Neural crest cell (in vitro differentiated cells): ENCODE measurements at regions not wholly inside any gene's neighbourhood (a gene's known extent, or its start where the extent isn't known, plus 50 kb on each side); places are given as distances from the start of the nearest gene placed in this dataset.

Experiments used
- DNase-seq: peaks from one replicate; pipeline ENCODE4 v3.0.0; 2021; ENCODE audit warnings: low read depth, mixed read lengths, low spot score
- H3K27ac Mint-ChIP-seq: one replicate; pipeline ENCODE4 v1.8.0; 2021; ENCODE audit warnings: mild to moderate bottlenecking, mixed read lengths; ENCODE audit not compliant: unreplicated experiment
- H3K27me3 Mint-ChIP-seq: 2 replicates; pipeline ENCODE4 v1.8.0; 2021; ENCODE audit warnings: low read depth, mild to moderate bottlenecking, mixed read lengths
- H3K36me3 Mint-ChIP-seq: 2 replicates; pipeline ENCODE4 v1.8.0; 2021; ENCODE audit warnings: low read depth, mild to moderate bottlenecking, mixed read lengths
- H3K4me1 Mint-ChIP-seq: 2 replicates; pipeline ENCODE4 v1.8.0; 2021; ENCODE audit warnings: mixed read lengths
- H3K4me3 Mint-ChIP-seq: one replicate; pipeline ENCODE4 v1.8.0; 2021; ENCODE audit warnings: mild to moderate bottlenecking, mixed read lengths
- H3K9me3 Mint-ChIP-seq: 2 replicates; pipeline ENCODE4 v1.8.0; 2021; ENCODE audit warnings: mixed read lengths
- TF ChIP-seq, protein P1 (sequence below): fragments of 200-600 bp; sonication (generic); conservative IDR thresholded peaks from 2 replicates; pipeline ENCODE4 v1.5.0; 2021; ENCODE audit warnings: antibody characterized with exemption, mild to moderate bottlenecking

DNA sequence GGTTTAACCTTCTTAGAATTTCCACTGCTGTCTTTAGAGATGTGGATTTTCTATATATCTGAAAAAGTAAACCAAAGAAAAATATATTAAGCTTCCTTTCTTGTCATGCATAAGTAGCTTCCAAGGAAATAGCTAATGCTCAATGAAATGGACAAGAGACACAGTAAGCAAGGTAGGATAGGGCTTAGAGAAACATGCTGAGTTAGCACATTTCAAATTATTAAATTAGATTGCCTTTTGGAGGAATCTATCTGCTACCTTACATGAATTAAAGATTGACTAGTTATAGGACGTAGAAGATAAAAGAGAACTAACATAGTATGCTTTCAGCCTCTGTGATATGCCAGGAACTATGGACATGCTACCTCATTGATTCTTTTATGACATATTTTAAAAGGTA, 824.6 kb downstream of the TUSC7 start:
- Mint-ChIP-seq H3K27me3 (no peaks in the 10 kb centered on the region), H3K27ac (no peak overlapping the region), H3K4me1 (no peaks in the 10 kb centered on the region), H3K9me3 (peaks cover 3% of the 10 kb centered on the region), H3K4me3 (no peak overlapping the region), H3K36me3 (no peaks in the 10 kb centered on the region)
- TF ChIP-seq, protein P1, sequence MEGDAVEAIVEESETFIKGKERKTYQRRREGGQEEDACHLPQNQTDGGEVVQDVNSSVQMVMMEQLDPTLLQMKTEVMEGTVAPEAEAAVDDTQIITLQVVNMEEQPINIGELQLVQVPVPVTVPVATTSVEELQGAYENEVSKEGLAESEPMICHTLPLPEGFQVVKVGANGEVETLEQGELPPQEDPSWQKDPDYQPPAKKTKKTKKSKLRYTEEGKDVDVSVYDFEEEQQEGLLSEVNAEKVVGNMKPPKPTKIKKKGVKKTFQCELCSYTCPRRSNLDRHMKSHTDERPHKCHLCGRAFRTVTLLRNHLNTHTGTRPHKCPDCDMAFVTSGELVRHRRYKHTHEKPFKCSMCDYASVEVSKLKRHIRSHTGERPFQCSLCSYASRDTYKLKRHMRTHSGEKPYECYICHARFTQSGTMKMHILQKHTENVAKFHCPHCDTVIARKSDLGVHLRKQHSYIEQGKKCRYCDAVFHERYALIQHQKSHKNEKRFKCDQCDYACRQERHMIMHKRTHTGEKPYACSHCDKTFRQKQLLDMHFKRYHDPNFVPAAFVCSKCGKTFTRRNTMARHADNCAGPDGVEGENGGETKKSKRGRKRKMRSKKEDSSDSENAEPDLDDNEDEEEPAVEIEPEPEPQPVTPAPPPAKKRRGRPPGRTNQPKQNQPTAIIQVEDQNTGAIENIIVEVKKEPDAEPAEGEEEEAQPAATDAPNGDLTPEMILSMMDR = no peak
- DNase-seq = no peak

DNA sequence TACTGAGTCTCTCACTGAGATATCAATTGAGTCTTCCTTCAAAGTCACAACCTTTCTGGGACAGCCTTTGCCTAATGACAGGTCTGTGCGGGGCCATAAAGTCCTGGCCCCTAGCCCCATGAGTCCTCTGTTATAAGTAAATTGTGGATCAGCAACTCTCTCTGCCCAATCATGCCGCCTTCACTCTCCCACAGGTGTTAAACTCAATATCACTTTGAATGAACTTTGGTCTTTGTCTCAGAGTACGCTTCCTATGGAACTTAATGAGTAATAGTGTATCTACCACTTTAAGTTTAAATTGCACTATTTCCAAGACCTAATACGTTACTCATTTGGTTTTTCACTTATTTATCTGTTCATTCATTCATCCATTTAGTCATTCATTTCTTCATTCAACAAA, 826.4 kb downstream of the TUSC7 start:
- TF ChIP-seq, protein P1 = no peak
- DNase-seq = no peak
- Mint-ChIP-seq H3K9me3 (peaks cover 3% of the 10 kb centered on the region), H3K27me3 (no peaks in the 10 kb centered on the region), H3K36me3 (no peaks in the 10 kb centered on the region), H3K4me3 (no peak overlapping the region), H3K4me1 (no peaks in the 10 kb centered on the region), H3K27ac (no peak overlapping the region)

DNA sequence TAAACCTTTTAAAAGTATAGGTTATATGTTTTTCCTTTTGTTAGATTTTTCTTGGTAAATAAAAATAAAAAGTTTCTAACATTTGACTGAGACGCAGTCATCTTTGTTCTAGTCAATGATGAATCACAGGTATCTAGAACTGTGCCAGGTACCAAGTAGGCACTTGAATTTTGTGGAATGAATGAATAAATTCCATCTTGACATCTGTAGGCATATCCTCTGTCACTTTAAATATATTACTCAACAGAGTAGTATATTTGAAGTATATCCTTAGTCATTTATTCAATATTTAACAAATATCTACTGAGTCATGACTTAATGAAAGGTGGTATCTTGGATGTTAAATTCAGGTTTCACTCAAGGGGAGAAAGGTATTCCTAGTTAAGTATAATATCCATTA, 828.4 kb downstream of the TUSC7 start:
- H3K9me3 Mint-ChIP-seq = peaks cover 3% of the 10 kb centered on the region
- H3K27me3 Mint-ChIP-seq = no peaks in the 10 kb centered on the region
- TF ChIP-seq, protein P1 = no peak
- no peak overlapping the region for H3K27ac Mint-ChIP-seq
- no peak overlapping the region for H3K4me3 Mint-ChIP-seq
- no peak for DNase-seq
- no peaks in the 10 kb centered on the region for H3K36me3 Mint-ChIP-seq
- H3K4me1 Mint-ChIP-seq = no peaks in the 10 kb centered on the region

DNA sequence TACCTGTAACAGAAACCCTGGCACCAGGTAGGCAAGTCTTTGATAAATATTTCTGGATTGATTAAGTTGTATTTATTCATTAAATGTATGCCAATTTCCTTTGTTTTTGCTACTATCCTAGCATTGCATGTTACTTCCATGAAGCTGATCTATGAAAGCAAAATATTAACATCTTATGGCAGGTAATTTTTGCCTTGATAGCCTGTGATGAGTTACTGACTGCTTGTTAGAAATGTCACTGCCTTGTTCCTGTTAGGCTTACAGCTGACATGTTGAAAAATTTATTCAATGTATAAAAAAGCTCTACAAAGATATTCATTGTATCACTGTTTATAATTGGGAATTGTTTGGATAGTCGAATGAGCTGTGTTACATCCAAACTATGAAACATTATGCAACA, 830.1 kb downstream of the TUSC7 start:
- TF ChIP-seq, protein P1 = no peak
- Mint-ChIP-seq H3K9me3 (peaks cover 3% of the 10 kb centered on the region), H3K27ac (no peak overlapping the region), H3K4me3 (no peak overlapping the region), H3K36me3 (no peaks in the 10 kb centered on the region), H3K27me3 (no peaks in the 10 kb centered on the region), H3K4me1 (no peaks in the 10 kb centered on the region)
- DNase-seq = no peak

DNA sequence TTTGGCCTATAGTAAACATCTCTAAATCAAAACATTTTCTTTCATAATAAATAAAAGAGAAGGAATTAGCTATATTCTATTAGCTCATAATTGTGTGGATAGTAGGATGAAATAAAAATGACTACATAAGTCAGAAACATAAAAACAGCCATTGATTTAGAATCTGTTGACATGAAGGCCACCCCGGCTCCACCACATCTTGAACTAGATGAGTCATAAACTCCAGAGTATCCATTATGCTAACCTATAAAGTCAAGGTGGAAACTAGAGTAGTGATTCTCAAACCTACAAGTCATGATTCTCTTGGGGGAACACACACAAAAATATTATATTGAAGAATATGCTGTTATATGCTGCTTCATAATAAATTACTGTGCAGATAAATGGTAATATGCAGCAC, 831.0 kb downstream of the TUSC7 start:
- Mint-ChIP-seq H3K27me3 (no peaks in the 10 kb centered on the region), H3K9me3 (peaks cover 3% of the 10 kb centered on the region), H3K4me1 (no peaks in the 10 kb centered on the region), H3K27ac (no peak overlapping the region), H3K4me3 (no peak overlapping the region), H3K36me3 (no peaks in the 10 kb centered on the region)
- TF ChIP-seq, protein P1 = no peak
- no peak for DNase-seq

DNA sequence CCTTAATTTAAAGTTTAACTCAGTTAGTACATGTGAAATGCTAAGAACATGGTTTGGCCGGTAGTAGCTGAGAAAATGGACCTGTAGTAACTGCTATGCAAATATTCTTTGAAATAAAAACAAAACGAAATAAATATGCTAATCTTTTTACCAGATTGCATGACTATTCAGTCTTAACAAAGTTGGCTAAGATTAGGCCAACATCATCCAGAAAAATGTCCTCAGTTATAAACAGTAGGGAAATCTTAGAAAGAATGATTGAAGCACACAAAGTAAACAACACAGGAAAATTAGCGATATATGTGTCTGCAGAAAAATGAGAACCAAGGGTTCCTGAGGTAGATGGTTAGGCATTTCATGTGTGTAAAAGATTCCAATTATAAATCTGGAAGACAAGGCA, 832.1 kb downstream of the TUSC7 start:
- H3K27me3 Mint-ChIP-seq = no peaks in the 10 kb centered on the region
- peaks cover 3% of the 10 kb centered on the region for H3K9me3 Mint-ChIP-seq
- H3K4me1 Mint-ChIP-seq = no peaks in the 10 kb centered on the region
- TF ChIP-seq, protein P1 = no peak
- H3K36me3 Mint-ChIP-seq = no peaks in the 10 kb centered on the region
- no peak overlapping the region for H3K4me3 Mint-ChIP-seq
- no peak for DNase-seq
- H3K27ac Mint-ChIP-seq = no peak overlapping the region
